ENCODE measurements at regions not wholly inside any gene's neighbourhood (a gene's known extent, or its start where the extent isn't known, plus 50 kb on each side); places are given as distances from the start of the nearest gene placed in this dataset.

DNA sequence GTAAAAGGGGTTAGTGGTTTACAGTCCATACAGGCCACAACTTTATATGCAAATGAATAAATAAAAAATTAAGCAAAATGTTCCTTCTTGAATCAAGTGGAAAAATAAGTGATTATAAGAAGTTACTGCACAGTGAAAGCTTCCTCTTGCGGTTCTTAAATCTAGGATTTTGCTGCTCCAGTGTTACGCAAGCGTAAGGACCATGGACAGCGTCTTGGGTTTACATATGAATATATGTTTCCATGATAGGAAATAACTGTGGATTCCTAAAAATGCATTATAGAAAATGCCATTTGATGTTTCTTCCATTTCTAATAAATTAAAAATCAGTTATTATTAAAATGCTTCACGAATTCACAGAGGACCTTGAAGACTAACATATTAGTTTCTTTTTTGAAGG lies 176.6 kb upstream of the POU3F2 start:
- H3K9me3 ChIP-seq (ENCODE audit: control insufficient read depth, insufficient read depth, low read depth, low read length) = no peaks in the 10 kb centered on the region
- no peak overlapping the region for H3K27ac ChIP-seq (ENCODE audit: low read depth, low read length)
- H3K4me3 ChIP-seq (ENCODE audit: low read depth, low read length) = no peak overlapping the region
- H3K36me3 ChIP-seq (ENCODE audit: control insufficient read depth, insufficient read depth, low read length) = no peaks in the 10 kb centered on the region
- no peaks in the 10 kb centered on the region for H3K27me3 ChIP-seq (ENCODE audit: control insufficient read depth, insufficient read depth, low read length)
- H3K9ac ChIP-seq (ENCODE audit: low read length) = no peak overlapping the region
- no peaks in the 10 kb centered on the region for H3K4me1 ChIP-seq (ENCODE audit: control insufficient read depth, insufficient read depth, low read length)

DNA sequence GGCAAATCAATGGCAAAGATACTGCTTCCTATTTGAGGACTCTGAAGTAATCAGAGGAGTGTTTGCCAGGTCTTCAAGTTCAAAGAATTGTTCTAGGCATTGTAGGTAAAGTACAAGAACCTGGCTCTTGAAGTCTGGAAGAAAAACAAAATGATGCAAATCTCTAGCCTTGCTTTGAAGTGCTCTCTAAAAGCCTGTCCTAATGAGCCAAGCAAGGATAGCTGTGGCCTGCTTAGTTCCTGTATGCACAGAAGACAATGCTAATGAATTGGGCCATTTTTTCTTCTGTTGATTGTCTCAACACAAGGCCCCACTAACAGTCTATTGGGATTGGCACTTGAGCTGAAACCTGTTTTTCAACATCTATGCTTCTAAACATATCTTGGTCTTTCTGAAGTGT lies 165.0 kb upstream of the POU3F2 start:
- Histone ChIP-seq H3K36me3 (ENCODE audit: control insufficient read depth, insufficient read depth, low read length) (no peaks in the 10 kb centered on the region), H3K27ac (ENCODE audit: low read depth, low read length) (no peak overlapping the region), H3K4me3 (ENCODE audit: low read depth, low read length) (no peak overlapping the region), H3K9me3 (ENCODE audit: control insufficient read depth, insufficient read depth, low read depth, low read length) (no peaks in the 10 kb centered on the region), H3K9ac (ENCODE audit: low read length) (no peak overlapping the region), H3K27me3 (ENCODE audit: control insufficient read depth, insufficient read depth, low read length) (no peaks in the 10 kb centered on the region), H3K4me1 (ENCODE audit: control insufficient read depth, insufficient read depth, low read length) (peaks cover 10% of the 10 kb centered on the region)

GRCh38 chr6:98670045-98670746 lies 164.2 kb upstream of the POU3F2 start:
- H3K36me3 ChIP-seq (ENCODE audit: control insufficient read depth, insufficient read depth, low read length) = no peaks in the 10 kb centered on the region
- H3K4me1 ChIP-seq (ENCODE audit: control insufficient read depth, insufficient read depth, low read length) = peaks cover 10% of the 10 kb centered on the region
- H3K4me3 ChIP-seq (ENCODE audit: low read depth, low read length) = no peak overlapping the region
- H3K9me3 ChIP-seq (ENCODE audit: control insufficient read depth, insufficient read depth, low read depth, low read length) = no peaks in the 10 kb centered on the region
- no peak overlapping the region for H3K27ac ChIP-seq (ENCODE audit: low read depth, low read length)
- no peak overlapping the region for H3K9ac ChIP-seq (ENCODE audit: low read length)
- no peaks in the 10 kb centered on the region for H3K27me3 ChIP-seq (ENCODE audit: control insufficient read depth, insufficient read depth, low read length)

- Histone ChIP-seq H3K9ac (ENCODE audit: low read length) (no peak overlapping the region), H3K9me3 (ENCODE audit: control insufficient read depth, insufficient read depth, low read depth, low read length) (0 out of 2 replicates have a peak, but pooled peaks cover 2% of the 10 kb centered on the region), H3K4me3 (ENCODE audit: low read depth, low read length) (no peak overlapping the region), H3K27ac (ENCODE audit: low read depth, low read length) (no peak overlapping the region), H3K27me3 (ENCODE audit: control insufficient read depth, insufficient read depth, low read length) (no peaks in the 10 kb centered on the region), H3K36me3 (ENCODE audit: control insufficient read depth, insufficient read depth, low read length) (no peaks in the 10 kb centered on the region), H3K4me1 (ENCODE audit: control insufficient read depth, insufficient read depth, low read length) (peaks cover 10% of the 10 kb centered on the region)
Observed at GRCh38 chr6:98672681-98673475, 161.5 kb upstream of the POU3F2 start.

- Histone ChIP-seq H3K4me1 (ENCODE audit: control insufficient read depth, insufficient read depth, low read length) (no peaks in the 10 kb centered on the region), H3K27me3 (ENCODE audit: control insufficient read depth, insufficient read depth, low read length) (no peaks in the 10 kb centered on the region), H3K36me3 (ENCODE audit: control insufficient read depth, insufficient read depth, low read length) (no peaks in the 10 kb centered on the region), H3K27ac (ENCODE audit: low read depth, low read length) (no peak overlapping the region), H3K4me3 (ENCODE audit: low read depth, low read length) (no peak overlapping the region), H3K9me3 (ENCODE audit: control insufficient read depth, insufficient read depth, low read depth, low read length) (0 out of 2 replicates have a peak, but pooled peaks cover 2% of the 10 kb centered on the region), H3K9ac (ENCODE audit: low read length) (no peak overlapping the region)
Observed at GRCh38 chr6:98678481-98678880, 155.9 kb upstream of the POU3F2 start.

DNA sequence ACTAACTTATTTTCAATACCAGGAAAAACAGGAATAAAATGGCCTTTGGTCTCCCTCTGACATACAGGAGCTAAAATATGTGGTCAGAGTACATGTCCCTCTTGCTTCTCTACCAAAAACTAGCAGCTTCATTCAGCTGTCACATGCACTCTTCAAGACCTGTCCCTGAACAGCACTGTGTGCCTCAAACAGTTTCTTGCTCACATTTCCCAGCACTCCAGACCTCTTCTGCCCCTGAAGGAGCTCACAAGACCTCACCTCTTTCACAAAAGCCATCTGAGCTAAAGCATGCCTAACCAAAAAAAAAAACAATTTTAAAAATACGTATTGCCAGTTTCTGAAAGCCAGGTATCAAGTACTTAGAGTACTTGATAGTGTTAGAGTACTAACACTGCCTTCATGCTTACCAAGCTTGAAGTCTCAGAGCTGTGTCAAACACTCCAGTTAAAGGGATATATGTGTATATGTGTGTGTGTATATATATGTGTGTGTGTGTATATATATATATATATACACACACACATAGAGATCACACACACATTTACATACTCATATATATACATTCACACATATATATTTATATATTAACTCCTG lies 148.3 kb upstream of the POU3F2 start:
- no peaks in the 10 kb centered on the region for H3K9me3 ChIP-seq (ENCODE audit: control insufficient read depth, insufficient read depth, low read depth, low read length)
- H3K9ac ChIP-seq (ENCODE audit: low read length) = no peak overlapping the region
- no peak overlapping the region for H3K27ac ChIP-seq (ENCODE audit: low read depth, low read length)
- no peaks in the 10 kb centered on the region for H3K27me3 ChIP-seq (ENCODE audit: control insufficient read depth, insufficient read depth, low read length)
- H3K36me3 ChIP-seq (ENCODE audit: control insufficient read depth, insufficient read depth, low read length) = no peaks in the 10 kb centered on the region
- no peak overlapping the region for H3K4me3 ChIP-seq (ENCODE audit: low read depth, low read length)
- H3K4me1 ChIP-seq (ENCODE audit: control insufficient read depth, insufficient read depth, low read length) = no peaks in the 10 kb centered on the region

DNA sequence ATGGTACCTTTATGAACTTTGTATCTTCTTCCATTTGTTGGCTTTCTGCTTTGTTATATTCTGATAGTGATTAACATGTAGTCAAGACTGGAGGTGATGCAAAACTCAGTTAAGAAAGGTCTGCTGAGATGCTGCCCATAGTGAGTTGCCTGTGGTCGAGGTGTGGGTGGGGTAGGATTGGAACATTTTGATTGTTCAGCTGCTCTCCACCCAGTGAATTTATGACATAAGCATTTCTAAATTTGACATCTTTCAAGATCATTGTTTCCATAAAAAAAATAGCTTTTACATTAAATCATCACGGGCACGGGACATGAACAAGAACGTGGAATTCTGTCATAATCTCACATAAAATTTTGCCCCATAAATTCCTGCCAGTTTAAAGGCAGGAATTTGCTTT lies 146.6 kb upstream of the POU3F2 start:
- Histone ChIP-seq H3K36me3 (ENCODE audit: control insufficient read depth, insufficient read depth, low read length) (no peaks in the 10 kb centered on the region), H3K9me3 (ENCODE audit: control insufficient read depth, insufficient read depth, low read depth, low read length) (no peaks in the 10 kb centered on the region), H3K27me3 (ENCODE audit: control insufficient read depth, insufficient read depth, low read length) (no peaks in the 10 kb centered on the region), H3K9ac (ENCODE audit: low read length) (no peak overlapping the region), H3K27ac (ENCODE audit: low read depth, low read length) (no peak overlapping the region), H3K4me1 (ENCODE audit: control insufficient read depth, insufficient read depth, low read length) (no peaks in the 10 kb centered on the region), H3K4me3 (ENCODE audit: low read depth, low read length) (no peak overlapping the region)

DNA sequence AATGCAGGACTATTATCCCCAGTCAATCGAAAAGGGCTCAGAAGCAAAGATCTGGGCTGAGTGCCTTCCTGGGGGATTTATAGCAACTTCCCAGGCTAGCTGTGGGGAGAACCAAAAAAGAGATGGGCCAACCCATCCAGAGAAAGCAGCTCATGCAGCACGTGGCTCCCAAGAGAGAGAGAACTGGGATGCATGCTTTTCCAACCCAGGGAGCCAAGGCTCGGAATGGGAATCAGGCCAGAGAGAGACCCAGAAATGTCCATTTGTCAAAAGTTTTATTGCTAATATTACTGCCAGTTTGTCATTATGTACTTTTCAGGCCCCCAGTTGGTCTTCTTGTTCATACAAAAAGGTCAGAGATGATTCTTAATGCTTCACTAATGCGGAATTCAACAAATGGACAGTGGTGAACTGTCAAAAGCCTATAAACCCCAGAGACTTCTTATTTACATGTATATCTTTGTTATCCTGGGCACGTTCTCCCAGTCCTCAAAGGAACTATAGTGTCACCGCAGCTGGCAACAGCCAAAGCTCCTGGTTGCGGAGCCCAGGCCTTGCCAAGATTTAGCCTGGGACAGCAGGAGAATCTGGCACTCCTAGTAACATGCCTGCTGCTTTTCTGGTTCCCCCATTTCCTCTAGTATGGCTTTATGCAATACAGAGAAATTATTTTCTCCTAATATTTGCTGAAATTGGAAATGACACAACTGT lies 139.1 kb upstream of the POU3F2 start:
- no peaks in the 10 kb centered on the region for H3K9me3 ChIP-seq (ENCODE audit: control insufficient read depth, insufficient read depth, low read depth, low read length)
- H3K4me1 ChIP-seq (ENCODE audit: control insufficient read depth, insufficient read depth, low read length) = no peaks in the 10 kb centered on the region
- H3K27ac ChIP-seq (ENCODE audit: low read depth, low read length) = no peak overlapping the region
- H3K9ac ChIP-seq (ENCODE audit: low read length) = no peak overlapping the region
- H3K27me3 ChIP-seq (ENCODE audit: control insufficient read depth, insufficient read depth, low read length) = no peaks in the 10 kb centered on the region
- no peaks in the 10 kb centered on the region for H3K36me3 ChIP-seq (ENCODE audit: control insufficient read depth, insufficient read depth, low read length)
- H3K4me3 ChIP-seq (ENCODE audit: low read depth, low read length) = no peak overlapping the region

- no peaks in the 10 kb centered on the region for H3K27me3 ChIP-seq (ENCODE audit: control insufficient read depth, insufficient read depth, low read length)
- H3K36me3 ChIP-seq (ENCODE audit: control insufficient read depth, insufficient read depth, low read length) = no peaks in the 10 kb centered on the region
- H3K27ac ChIP-seq (ENCODE audit: low read depth, low read length) = no peak overlapping the region
- no peak overlapping the region for H3K9ac ChIP-seq (ENCODE audit: low read length)
- H3K4me3 ChIP-seq (ENCODE audit: low read depth, low read length) = no peak overlapping the region
- H3K4me1 ChIP-seq (ENCODE audit: control insufficient read depth, insufficient read depth, low read length) = peaks cover 8% of the 10 kb centered on the region
- H3K9me3 ChIP-seq (ENCODE audit: control insufficient read depth, insufficient read depth, low read depth, low read length) = peaks cover 7% of the 10 kb centered on the region; the same call in 1 of the 2 replicates
Observed at GRCh38 chr6:98711380-98711779, 123.0 kb upstream of the POU3F2 start.

GRCh38 chr6:98716341-98716740 lies 118.0 kb upstream of the POU3F2 start:
- H3K9ac ChIP-seq (ENCODE audit: low read length) = no peak overlapping the region
- no peak overlapping the region; the same call in 1 of the 2 replicates for H3K27ac ChIP-seq (ENCODE audit: low read depth, low read length)
- peaks cover 21% of the 10 kb centered on the region for H3K4me1 ChIP-seq (ENCODE audit: control insufficient read depth, insufficient read depth, low read length)
- no peaks in the 10 kb centered on the region for H3K36me3 ChIP-seq (ENCODE audit: control insufficient read depth, insufficient read depth, low read length)
- H3K9me3 ChIP-seq (ENCODE audit: control insufficient read depth, insufficient read depth, low read depth, low read length) = peaks cover 4% of the 10 kb centered on the region; the same call in 1 of the 2 replicates
- no peak overlapping the region for H3K4me3 ChIP-seq (ENCODE audit: low read depth, low read length)
- no peaks in the 10 kb centered on the region for H3K27me3 ChIP-seq (ENCODE audit: control insufficient read depth, insufficient read depth, low read length)

All from HUES6 (cell line).